Endothelial cell (in vitro differentiated cells): ENCODE measurements at regions not wholly inside any gene's neighbourhood (a gene's known extent, or its start where the extent isn't known, plus 50 kb on each side); places are given as distances from the start of the nearest gene placed in this dataset.

Experiments used
- DNase-seq: peaks from one replicate; pipeline ENCODE4 v3.0.0; 2021; ENCODE audit warnings: low spot score
- H3K27ac Mint-ChIP-seq: one replicate; pipeline ENCODE4 v1.8.0; 2021; ENCODE audit warnings: mixed read lengths, inconsistent platforms; ENCODE audit not compliant: unreplicated experiment
- H3K27me3 Mint-ChIP-seq: one replicate; pipeline ENCODE4 v1.8.0; 2021; ENCODE audit warnings: mild to moderate bottlenecking, moderate library complexity, mixed read lengths, inconsistent platforms; ENCODE audit not compliant: unreplicated experiment
- H3K36me3 Mint-ChIP-seq: one replicate; pipeline ENCODE4 v1.8.0; 2021; ENCODE audit warnings: mild to moderate bottlenecking, low read depth, mixed read lengths, inconsistent platforms; ENCODE audit not compliant: unreplicated experiment
- H3K4me1 Mint-ChIP-seq: one replicate; pipeline ENCODE4 v1.8.0; 2021; ENCODE audit warnings: mild to moderate bottlenecking, mixed read lengths, inconsistent platforms; ENCODE audit not compliant: unreplicated experiment
- H3K4me3 Mint-ChIP-seq: one replicate; pipeline ENCODE4 v1.8.0; 2021; ENCODE audit warnings: mild to moderate bottlenecking, mixed read lengths, inconsistent platforms; ENCODE audit not compliant: unreplicated experiment
- H3K9me3 Mint-ChIP-seq: one replicate; pipeline ENCODE4 v1.8.0; 2021; ENCODE audit warnings: mixed read lengths, inconsistent platforms; ENCODE audit not compliant: unreplicated experiment
- TF ChIP-seq, protein P1 (sequence below): fragments of 200-600 bp; sonication (generic); IDR thresholded peaks from one replicate; pipeline ENCODE4 v1.5.0; 2021; ENCODE audit warnings: antibody characterized with exemption; ENCODE audit not compliant: unreplicated experiment

DNA sequence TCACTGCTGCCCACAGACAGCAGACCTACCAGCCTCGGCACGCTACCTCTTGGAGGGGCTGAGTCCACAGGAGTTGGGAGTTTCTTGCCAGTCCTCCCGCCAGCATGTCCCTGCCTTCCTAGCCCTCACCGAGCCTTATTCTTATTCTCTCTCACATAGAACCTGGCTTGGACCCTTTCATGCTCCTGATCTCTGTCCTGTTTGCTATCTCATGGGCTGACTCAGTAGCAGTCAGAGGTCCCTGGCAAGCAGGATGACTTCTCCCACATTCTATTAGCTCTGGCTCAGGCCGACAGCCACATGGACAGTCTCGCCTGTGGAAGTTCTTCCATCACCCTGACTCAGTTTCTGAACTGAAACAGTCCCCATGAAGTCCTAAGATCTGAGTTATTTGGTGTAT is 79.5 kb upstream of the ADRA1D start:
- Mint-ChIP-seq H3K9me3 (no peaks in the 10 kb centered on the region), H3K27ac (no peak overlapping the region), H3K27me3 (peaks cover 3% of the 10 kb centered on the region), H3K4me3 (no peak overlapping the region), H3K36me3 (no peaks in the 10 kb centered on the region), H3K4me1 (no peaks in the 10 kb centered on the region)
- TF ChIP-seq, protein P1, sequence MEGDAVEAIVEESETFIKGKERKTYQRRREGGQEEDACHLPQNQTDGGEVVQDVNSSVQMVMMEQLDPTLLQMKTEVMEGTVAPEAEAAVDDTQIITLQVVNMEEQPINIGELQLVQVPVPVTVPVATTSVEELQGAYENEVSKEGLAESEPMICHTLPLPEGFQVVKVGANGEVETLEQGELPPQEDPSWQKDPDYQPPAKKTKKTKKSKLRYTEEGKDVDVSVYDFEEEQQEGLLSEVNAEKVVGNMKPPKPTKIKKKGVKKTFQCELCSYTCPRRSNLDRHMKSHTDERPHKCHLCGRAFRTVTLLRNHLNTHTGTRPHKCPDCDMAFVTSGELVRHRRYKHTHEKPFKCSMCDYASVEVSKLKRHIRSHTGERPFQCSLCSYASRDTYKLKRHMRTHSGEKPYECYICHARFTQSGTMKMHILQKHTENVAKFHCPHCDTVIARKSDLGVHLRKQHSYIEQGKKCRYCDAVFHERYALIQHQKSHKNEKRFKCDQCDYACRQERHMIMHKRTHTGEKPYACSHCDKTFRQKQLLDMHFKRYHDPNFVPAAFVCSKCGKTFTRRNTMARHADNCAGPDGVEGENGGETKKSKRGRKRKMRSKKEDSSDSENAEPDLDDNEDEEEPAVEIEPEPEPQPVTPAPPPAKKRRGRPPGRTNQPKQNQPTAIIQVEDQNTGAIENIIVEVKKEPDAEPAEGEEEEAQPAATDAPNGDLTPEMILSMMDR: no peak
- no peak for DNase-seq

DNA sequence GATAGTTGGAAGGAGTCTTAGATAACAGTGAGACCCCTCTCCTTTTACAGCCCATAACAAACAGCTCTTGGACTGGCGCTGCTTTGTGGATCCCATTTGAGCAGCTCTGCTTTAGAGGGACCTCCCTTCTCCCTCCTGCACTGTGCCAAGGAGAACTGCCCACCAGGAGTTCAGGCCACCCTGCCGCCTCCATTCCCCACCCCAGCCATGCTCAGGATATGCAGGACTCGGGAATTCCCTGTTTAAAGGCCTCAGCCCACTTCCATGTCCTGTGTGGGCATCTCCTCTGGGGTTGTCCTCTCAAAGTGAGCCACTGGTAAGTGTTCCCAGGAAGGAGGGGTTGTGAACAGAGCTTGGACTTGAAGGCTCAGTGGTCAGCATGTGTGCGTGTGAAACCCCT is 78.9 kb upstream of the ADRA1D start:
- no peak overlapping the region for H3K4me3 Mint-ChIP-seq
- TF ChIP-seq, protein P1: no peak

DNA sequence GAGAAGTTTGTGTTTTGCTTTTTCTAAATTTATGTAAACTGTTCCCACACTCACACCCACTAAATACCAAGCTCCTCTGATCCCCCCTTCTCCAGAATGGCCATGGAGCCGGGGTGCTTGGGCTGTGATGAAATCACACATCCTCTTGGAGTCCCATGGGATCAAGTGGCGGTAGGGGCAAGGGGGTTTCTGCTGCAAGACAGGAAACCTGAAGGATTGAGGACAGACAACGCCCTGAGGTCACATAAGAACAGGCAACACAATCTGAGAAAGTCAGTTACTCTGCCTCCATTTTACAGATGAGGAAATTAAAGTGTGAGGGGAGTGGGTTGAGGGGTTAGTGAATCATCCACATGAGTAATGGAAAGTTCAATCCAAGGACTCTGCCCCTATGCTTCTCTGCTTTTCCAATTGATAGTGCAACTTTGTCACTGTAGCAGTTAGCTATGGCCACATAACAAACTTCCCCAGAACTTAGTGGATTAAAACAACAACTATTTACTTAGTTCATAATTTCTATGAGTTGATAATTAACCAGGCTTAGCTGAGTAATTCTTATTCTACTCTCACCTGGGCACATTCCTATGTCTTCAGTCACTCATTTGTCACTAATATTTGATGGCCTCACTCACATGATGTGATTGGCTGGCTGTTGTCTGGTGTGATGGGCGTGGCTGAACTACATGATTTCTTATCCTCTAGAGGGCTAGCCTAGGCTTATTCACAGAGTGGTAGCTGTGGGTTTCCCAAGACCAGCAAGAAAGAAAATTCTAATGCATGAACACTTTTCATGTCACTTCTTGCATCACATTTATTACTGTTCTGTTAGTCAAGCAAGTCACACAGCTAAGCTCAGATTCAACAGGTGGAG is 77.3 kb upstream of the ADRA1D start:
- Mint-ChIP-seq H3K27me3 (peaks cover 5% of the 10 kb centered on the region), H3K36me3 (no peaks in the 10 kb centered on the region), H3K4me3 (no peak overlapping the region), H3K4me1 (no peaks in the 10 kb centered on the region), H3K27ac (no peak overlapping the region), H3K9me3 (no peaks in the 10 kb centered on the region)
- DNase-seq: no peak
- TF ChIP-seq, protein P1: no peak

More for the DNA sequence above, 78.9 kb upstream of the ADRA1D start:
- no peaks in the 10 kb centered on the region for H3K4me1 Mint-ChIP-seq
- H3K36me3 Mint-ChIP-seq: no peaks in the 10 kb centered on the region
- peaks cover 3% of the 10 kb centered on the region for H3K27me3 Mint-ChIP-seq
- no peak for DNase-seq
- no peak overlapping the region for H3K27ac Mint-ChIP-seq
- no peaks in the 10 kb centered on the region for H3K9me3 Mint-ChIP-seq

DNA sequence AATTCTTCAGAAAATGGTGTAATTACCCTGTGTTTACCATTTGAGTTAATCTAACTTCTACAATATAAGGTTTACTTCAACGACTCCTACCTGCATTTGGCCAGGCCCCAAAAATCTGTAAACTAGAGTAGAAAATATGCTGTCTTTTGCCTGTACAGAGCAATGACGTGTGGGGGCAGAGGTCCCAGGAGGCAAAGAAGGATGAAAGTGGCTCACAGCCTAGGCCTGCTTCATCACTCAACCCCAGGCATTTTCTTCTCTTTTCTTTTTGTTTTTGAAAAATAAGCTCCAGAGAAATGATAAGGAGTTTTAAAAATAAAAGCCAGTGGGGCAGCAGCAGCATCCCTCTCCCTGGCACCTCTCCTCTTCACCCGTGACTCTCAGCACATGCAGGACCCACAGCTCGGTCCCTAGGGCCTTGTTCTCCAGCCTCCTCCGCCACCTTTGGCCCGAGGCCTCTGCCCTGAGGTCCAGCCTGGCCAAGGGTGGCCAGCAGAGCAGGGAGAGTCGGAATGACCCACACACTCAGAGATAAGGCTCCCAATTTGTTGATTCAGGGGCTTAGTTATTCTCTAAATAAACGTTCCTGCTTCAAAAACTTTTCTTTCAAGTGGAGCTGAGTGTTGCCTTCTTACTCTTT is 76.6 kb upstream of the ADRA1D start:
- Mint-ChIP-seq H3K36me3 (no peaks in the 10 kb centered on the region), H3K4me1 (no peaks in the 10 kb centered on the region), H3K4me3 (no peak overlapping the region), H3K9me3 (no peaks in the 10 kb centered on the region), H3K27ac (no peak overlapping the region), H3K27me3 (peaks cover 5% of the 10 kb centered on the region)
- TF ChIP-seq, protein P1: no peak
- DNase-seq: no peak
